ENCODE measurements at regions not wholly inside any gene's neighbourhood (a gene's known extent, or its start where the extent isn't known, plus 50 kb on each side); places are given as distances from the start of the nearest gene placed in this dataset.
"Not testable (repeated sequence)": the region's sequence is repeated elsewhere in the genome, so short reads cannot be mapped to it uniquely, and the experiment has no call there.

DNA sequence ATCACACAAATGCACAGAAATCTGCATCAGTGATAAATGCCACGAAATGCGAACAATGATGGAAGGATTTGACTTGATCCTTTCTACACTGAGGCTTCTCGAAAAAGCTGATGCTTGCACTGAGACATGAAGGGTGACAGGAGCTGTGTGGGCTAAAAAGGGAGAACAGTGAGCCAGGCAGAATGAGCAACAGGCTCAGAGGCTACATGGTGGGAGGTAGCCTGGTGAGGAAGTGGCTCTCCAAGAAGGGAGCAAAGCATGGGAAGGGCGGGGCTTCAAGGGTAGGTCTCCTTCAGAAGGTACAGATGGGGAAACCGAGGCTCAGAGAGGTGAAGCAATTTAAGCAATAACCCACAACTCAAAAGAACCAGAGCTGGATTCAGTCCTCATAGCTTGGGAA, 82.4 kb downstream of the TRIM43 start:
- Histone ChIP-seq H3K27me3 (ENCODE audit: control insufficient read depth, insufficient read depth, low read length) (peaks cover 3% of the 10 kb centered on the region; the same call in 1 of the 2 replicates), H3K4me1 (ENCODE audit: control insufficient read depth, insufficient read depth, low read length) (no peaks in the 10 kb centered on the region), H3K36me3 (ENCODE audit: control insufficient read depth, insufficient read depth, low read length) (no peaks in the 10 kb centered on the region), H3K4me3 (ENCODE audit: low read depth in 2 of 2, low read length in 2 of 2) (no peak overlapping the region), H3K27ac (ENCODE audit: low read length) (no peak overlapping the region), H3K9me3 (ENCODE audit: control insufficient read depth, insufficient read depth, low read depth, low read length) (no peaks in the 10 kb centered on the region)
- intact Hi-C loops (cut with micrococcal nuclease; ENCODE audit: unreplicated experiment), result no loop called here
- no TSS peak for BruUV-seq (replicated peaks)
- DNase-seq (ENCODE audit: low read depth, low spot score), result no peak
- ChIA-PET POLR2A (no interaction called here), CTCF (no interaction called here)
- no peak for ATAC-seq
- TF ChIP-seq POLR2AphosphoS5 (IDR thresholded peaks at IDR 0.05; ENCODE audit: low read depth, low read length), result no peak
- TF ChIP-seq SIN3A (IDR thresholded peaks at IDR 0.05; ENCODE audit: borderline replicate concordance, insufficient read depth, low read depth, low read length), result no peak
- TF ChIP-seq, protein P1, sequence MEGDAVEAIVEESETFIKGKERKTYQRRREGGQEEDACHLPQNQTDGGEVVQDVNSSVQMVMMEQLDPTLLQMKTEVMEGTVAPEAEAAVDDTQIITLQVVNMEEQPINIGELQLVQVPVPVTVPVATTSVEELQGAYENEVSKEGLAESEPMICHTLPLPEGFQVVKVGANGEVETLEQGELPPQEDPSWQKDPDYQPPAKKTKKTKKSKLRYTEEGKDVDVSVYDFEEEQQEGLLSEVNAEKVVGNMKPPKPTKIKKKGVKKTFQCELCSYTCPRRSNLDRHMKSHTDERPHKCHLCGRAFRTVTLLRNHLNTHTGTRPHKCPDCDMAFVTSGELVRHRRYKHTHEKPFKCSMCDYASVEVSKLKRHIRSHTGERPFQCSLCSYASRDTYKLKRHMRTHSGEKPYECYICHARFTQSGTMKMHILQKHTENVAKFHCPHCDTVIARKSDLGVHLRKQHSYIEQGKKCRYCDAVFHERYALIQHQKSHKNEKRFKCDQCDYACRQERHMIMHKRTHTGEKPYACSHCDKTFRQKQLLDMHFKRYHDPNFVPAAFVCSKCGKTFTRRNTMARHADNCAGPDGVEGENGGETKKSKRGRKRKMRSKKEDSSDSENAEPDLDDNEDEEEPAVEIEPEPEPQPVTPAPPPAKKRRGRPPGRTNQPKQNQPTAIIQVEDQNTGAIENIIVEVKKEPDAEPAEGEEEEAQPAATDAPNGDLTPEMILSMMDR (IDR thresholded peaks at IDR 0.05), result no peak
- no peak for TF ChIP-seq REST (IDR thresholded peaks at IDR 0.05; ENCODE audit: insufficient read depth in 1 of 2, low read depth in 2 of 2, low read length in 1 of 2)
- no peak for TF ChIP-seq TCF7L2 (IDR thresholded peaks at IDR 0.05; ENCODE audit: low read depth, low read length)
- in situ Hi-C loops (cut with HindIII; ENCODE audit: low pct_unique_long_range_greater_than_20kb, low sequenced_read_pairs), result no loop called here

GRCh38 chr2:95676573-95676972, 84.8 kb downstream of the TRIM43 start:
- BruUV-seq (replicated peaks); H3K9me3 ChIP-seq (ENCODE audit: control insufficient read depth, insufficient read depth, low read depth, low read length); CTCF ChIA-PET; H3K36me3 ChIP-seq (ENCODE audit: control insufficient read depth, insufficient read depth, low read length); POLR2A ChIA-PET; in situ Hi-C loops (cut with HindIII; ENCODE audit: low pct_unique_long_range_greater_than_20kb, low sequenced_read_pairs); intact Hi-C loops (cut with micrococcal nuclease; ENCODE audit: unreplicated experiment); ATAC-seq; H3K27me3 ChIP-seq (ENCODE audit: control insufficient read depth, insufficient read depth, low read length); DNase-seq (ENCODE audit: low read depth, low spot score); H3K4me3 ChIP-seq (ENCODE audit: low read depth in 2 of 2, low read length in 2 of 2); H3K27ac ChIP-seq (ENCODE audit: low read length); H3K4me1 ChIP-seq (ENCODE audit: control insufficient read depth, insufficient read depth, low read length): not testable (repeated sequence)

DNA sequence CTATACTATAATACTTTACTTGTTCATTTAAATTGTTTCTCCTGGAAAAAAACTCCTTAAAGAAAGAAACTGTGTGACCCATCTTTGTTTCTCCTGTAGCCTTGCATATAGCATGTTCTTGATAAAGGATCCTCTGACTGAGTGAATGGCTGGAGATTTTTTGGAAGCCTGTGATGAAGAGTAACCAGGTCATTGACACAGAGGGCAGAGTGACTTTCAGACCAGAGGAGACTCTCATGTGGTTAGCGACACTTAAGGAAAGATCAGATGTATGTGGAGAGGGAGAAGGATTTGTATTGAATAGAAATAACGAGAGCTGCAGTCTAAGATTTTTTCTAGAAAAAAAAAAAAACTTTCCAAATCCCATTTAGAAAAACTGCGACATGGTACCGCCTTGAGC, 85.5 kb downstream of the TRIM43 start:
- H3K36me3 ChIP-seq (ENCODE audit: control insufficient read depth, insufficient read depth, low read length), result no peaks in the 10 kb centered on the region
- H3K27ac ChIP-seq (ENCODE audit: low read length), result no peak overlapping the region
- H3K9me3 ChIP-seq (ENCODE audit: control insufficient read depth, insufficient read depth, low read depth, low read length), result no peaks in the 10 kb centered on the region
- H3K4me1 ChIP-seq (ENCODE audit: control insufficient read depth, insufficient read depth, low read length), result no peaks in the 10 kb centered on the region
- H3K4me3 ChIP-seq (ENCODE audit: low read depth in 2 of 2, low read length in 2 of 2), result no peak overlapping the region
- in situ Hi-C loops (cut with HindIII; ENCODE audit: low pct_unique_long_range_greater_than_20kb, low sequenced_read_pairs) (no loop called here), intact Hi-C loops (cut with micrococcal nuclease; ENCODE audit: unreplicated experiment) (no loop called here)
- ATAC-seq (no peak), DNase-seq (ENCODE audit: low read depth, low spot score) (no peak)
- no peak for TF ChIP-seq REST (IDR thresholded peaks at IDR 0.05; ENCODE audit: insufficient read depth in 1 of 2, low read depth in 2 of 2, low read length in 1 of 2)
- TF ChIP-seq, protein P1 (IDR thresholded peaks at IDR 0.05), result no peak
- TF ChIP-seq TCF7L2 (IDR thresholded peaks at IDR 0.05; ENCODE audit: low read depth, low read length), result no peak
- TF ChIP-seq POLR2AphosphoS5 (IDR thresholded peaks at IDR 0.05; ENCODE audit: low read depth, low read length), result no peak
- TF ChIP-seq SIN3A (IDR thresholded peaks at IDR 0.05; ENCODE audit: borderline replicate concordance, insufficient read depth, low read depth, low read length), result no peak
- peaks cover 3% of the 10 kb centered on the region; the same call in 1 of the 2 replicates for H3K27me3 ChIP-seq (ENCODE audit: control insufficient read depth, insufficient read depth, low read length)
- ChIA-PET POLR2A (no interaction called here), CTCF (no interaction called here)
- BruUV-seq (replicated peaks), result no TSS peak

- ATAC-seq; intact Hi-C loops (cut with micrococcal nuclease; ENCODE audit: unreplicated experiment); POLR2A ChIA-PET; H3K27me3 ChIP-seq (ENCODE audit: control insufficient read depth, insufficient read depth, low read length); H3K27ac ChIP-seq (ENCODE audit: low read length); H3K4me1 ChIP-seq (ENCODE audit: control insufficient read depth, insufficient read depth, low read length); H3K36me3 ChIP-seq (ENCODE audit: control insufficient read depth, insufficient read depth, low read length); BruUV-seq (replicated peaks); in situ Hi-C loops (cut with HindIII; ENCODE audit: low pct_unique_long_range_greater_than_20kb, low sequenced_read_pairs); H3K9me3 ChIP-seq (ENCODE audit: control insufficient read depth, insufficient read depth, low read depth, low read length); CTCF ChIA-PET; H3K4me3 ChIP-seq (ENCODE audit: low read depth in 2 of 2, low read length in 2 of 2); DNase-seq (ENCODE audit: low read depth, low spot score): not testable (repeated sequence)
These were observed 86.0 kb downstream of the TRIM43 start for GRCh38 chr2:95677833-95678232.

Data from Panc1 (cell line).